HCT116 (cell line): ENCODE measurements at regions not wholly inside any gene's neighbourhood (a gene's known extent, or its start where the extent isn't known, plus 50 kb on each side); places are given as distances from the start of the nearest gene placed in this dataset.

Source experiments
- ATAC-seq: fragments of 200-7000 bp; cut with Tn5 transposase; 2 replicates; pipeline ENCODE4 v1.9.1; 2020; ENCODE audit warnings: mild to moderate bottlenecking, moderate library complexity
- BruUV-seq: library from RNA; stranded (reverse); fragments of 400-500 nt; replicated peaks from 2 replicates; lab custom pipeline; 2021; lab: Mats Ljungman, UMichigan
- CTCF ChIA-PET: fragments of 300-600 bp; sonication (Branson Sonifier 250); formaldehyde crosslinking; loops from one replicate; lab custom pipeline; 2021; ENCODE audit warnings: antibody characterized with exemption; lab: Charles Lee
- POLR2A ChIA-PET: fragments of 300-600, 350-600 bp; sonication (Branson Sonifier 250); formaldehyde crosslinking; loops from one replicate; lab custom pipeline; 2021; ENCODE audit warnings: antibody characterized with exemption; lab: Charles Lee
- RAD21 ChIA-PET, 2 experiments: fragments of 300-600 bp; sonication (Branson Sonifier 250); formaldehyde crosslinking; loops; one replicate each; lab custom pipeline; 2023; ENCODE audit warnings: low total read pairs in 2 of 2; ENCODE audit not compliant: uncharacterized antibody in 2 of 2, unreplicated experiment in 2 of 2, low non-redundant PET in 1 of 2; lab: Charles Lee
- DNase-seq: peaks from one replicate; pipeline ENCODE4 v3.0.0-alpha.2; 2010; ENCODE audit warnings: low read depth, low spot score
- H2AFZ ChIP-seq: fragments of 200-600 bp; shearing (Covaris generic), sonication (generic); 2 replicates; pipeline ENCODE4 v1.6.1; 2017; ENCODE audit warnings: low read depth, mixed run types, mixed read lengths, antibody characterized with exemption, low read length; ENCODE audit not compliant: poor library complexity, severe bottlenecking
- H3K27ac ChIP-seq: 2 replicates; pipeline ENCODE4 v1.5.1; 2012; ENCODE audit warnings: low read depth, low read length
- H3K27me3 ChIP-seq: fragments of 200-600 bp; sonication (generic); 2 replicates; pipeline ENCODE4 v1.6.1; 2016; ENCODE audit warnings: mixed run types, low read length, mixed read lengths; ENCODE audit not compliant: insufficient read depth
- H3K36me3 ChIP-seq, 2 experiments: fragments of 200-500 bp in 1 of 2; fragments of 200-600 bp in 1 of 2; sonication (Bioruptor generic) in 1 of 2; sonication (generic) in 1 of 2; 2 replicates each; pipeline versions ENCODE4 v1.5.1 to v1.6.1; 2014 to 2016; ENCODE audit warnings: low read length in 2 of 2, inconsistent platforms in 1 of 2, mixed read lengths in 1 of 2, mixed run types in 1 of 2; ENCODE audit not compliant: insufficient read depth in 2 of 2, control insufficient read depth in 1 of 2
- H3K4me1 ChIP-seq, 2 experiments: fragments of 200-600 bp in 1 of 2; sonication (generic) in 1 of 2; 2 replicates each; pipeline versions ENCODE4 v1.5.1 to v1.6.1; 2012 to 2017; ENCODE audit warnings: low read length in 2 of 2, inconsistent platforms in 1 of 2, mild to moderate bottlenecking in 1 of 2, mixed read lengths in 1 of 2, mixed run types in 1 of 2, moderate library complexity in 1 of 2; ENCODE audit not compliant: insufficient read depth in 2 of 2, control insufficient read depth in 1 of 2
- H3K4me2 ChIP-seq: fragments of 200-600 bp; sonication (generic); 2 replicates; pipeline ENCODE4 v1.6.1; 2017; ENCODE audit warnings: mixed run types, low read length, mixed read lengths
- H3K4me3 ChIP-seq, 2 experiments: fragments of 200-600 bp in 1 of 2; sonication (generic) in 1 of 2; replicated peaks in 1 of 2; 2 replicates each; pipeline ENCODE4 v1.5.1; 2011 to 2016; ENCODE audit warnings: low read length in 2 of 2, control low read depth in 1 of 2, low read depth in 1 of 2, mild to moderate bottlenecking in 1 of 2, mixed read lengths in 1 of 2, mixed run types in 1 of 2
- H3K79me2 ChIP-seq: fragments of 200-600 bp; sonication (generic); 2 replicates; pipeline ENCODE4 v1.6.1; 2017; ENCODE audit warnings: mild to moderate bottlenecking, mixed run types, low read length, moderate library complexity, mixed read lengths; ENCODE audit not compliant: insufficient read depth
- H3K9ac ChIP-seq: fragments of 200-600 bp; sonication (generic); 2 replicates; pipeline ENCODE4 v1.6.1; 2016; ENCODE audit warnings: low read length, mixed read lengths
- H3K9me2 ChIP-seq: fragments of 200-600 bp; sonication (generic), shearing (Covaris generic); 2 replicates; pipeline ENCODE4 v1.6.1; 2017; ENCODE audit warnings: mixed run types, mild to moderate bottlenecking, moderate library complexity; ENCODE audit not compliant: insufficient read depth
- H3K9me3 ChIP-seq, 2 experiments: fragments of 200-500 bp in 1 of 2; fragments of 200-600 bp in 1 of 2; sonication (Bioruptor generic) in 1 of 2; sonication (generic) in 1 of 2; 2 replicates each; pipeline ENCODE4 v1.6.1; 2014 to 2017; ENCODE audit warnings: low read length in 2 of 2, mixed read lengths in 2 of 2, inconsistent platforms in 1 of 2, low read depth in 1 of 2, mild to moderate bottlenecking in 1 of 2, mixed run types in 1 of 2, moderate library complexity in 1 of 2; ENCODE audit not compliant: control insufficient read depth in 1 of 2, insufficient read depth in 1 of 2
- H4K20me1 ChIP-seq: fragments of 200-600 bp; sonication (generic), shearing (Covaris generic); 2 replicates; pipeline ENCODE4 v1.6.1; 2017; ENCODE audit warnings: mixed run types, mild to moderate bottlenecking, moderate library complexity; ENCODE audit not compliant: insufficient read depth
- ATF3 ChIP-seq: IDR thresholded peaks from 2 replicates; pipeline ENCODE4 v1.6.1; 2012
- CEBPB ChIP-seq: IDR thresholded peaks from 2 replicates; pipeline ENCODE4 v1.6.1; 2012; ENCODE audit warnings: low read depth
- CTCF ChIP-seq, 3 experiments: fragments of 200-600 bp in 1 of 3; sonication (generic) in 1 of 3; IDR thresholded peaks in 2 of 3; conservative IDR thresholded peaks in 1 of 3; 2 replicates each; pipeline ENCODE4 v1.5.1; 2012 to 2017; ENCODE audit warnings: low read depth in 2 of 3, low read length in 2 of 3, antibody characterized with exemption in 1 of 3, borderline replicate concordance in 1 of 3, control low read depth in 1 of 3, mild to moderate bottlenecking in 1 of 3, mixed read lengths in 1 of 3, mixed run types in 1 of 3, moderate library complexity in 1 of 3; ENCODE audit not compliant: insufficient read depth in 1 of 3
- EGR1 ChIP-seq: IDR thresholded peaks from 2 replicates; pipeline ENCODE4 v1.6.1; 2012; ENCODE audit warnings: low read depth
- FOSL1 ChIP-seq: IDR thresholded peaks from 2 replicates; pipeline ENCODE4 v1.6.1; 2012; ENCODE audit warnings: low read depth
- POLR2AphosphoS5 ChIP-seq: IDR thresholded peaks from 2 replicates; pipeline ENCODE4 v1.6.1; 2011; ENCODE audit warnings: mild to moderate bottlenecking, low read depth, low read length, moderate library complexity
- SRF ChIP-seq: IDR thresholded peaks from 2 replicates; pipeline ENCODE4 v1.6.1; 2012; ENCODE audit warnings: low read depth
- TCF7L2 ChIP-seq: IDR thresholded peaks from 2 replicates; pipeline ENCODE4 v1.7.0; 2011; ENCODE audit warnings: borderline replicate concordance, inconsistent platforms; ENCODE audit not compliant: insufficient read depth, insufficient read length; ENCODE audit errors: extremely low read depth
- YY1 ChIP-seq: IDR thresholded peaks from 2 replicates; pipeline ENCODE4 v1.6.1; 2011; ENCODE audit warnings: low read length, low read depth, moderate library complexity, mild to moderate bottlenecking; ENCODE audit not compliant: insufficient replicate concordance; ENCODE audit errors: extremely low read depth
- ZBTB33 ChIP-seq: IDR thresholded peaks from 2 replicates; pipeline ENCODE4 v1.6.1; 2011; ENCODE audit warnings: mild to moderate bottlenecking, low read length, moderate library complexity; ENCODE audit not compliant: insufficient replicate concordance; ENCODE audit errors: extremely low read depth
- ZFX ChIP-seq: fragments of 450-650 bp; IDR thresholded peaks from 2 replicates; pipeline ENCODE4 v1.6.1; 2017
- ZNF274 ChIP-seq: fragments of 200-500 bp; sonication (Bioruptor generic); IDR thresholded peaks from 2 replicates; pipeline ENCODE4 v1.6.1; 2014; ENCODE audit warnings: mild to moderate bottlenecking, low read depth, low read length, inconsistent platforms
- intact Hi-C: fragments of 100-400 bp; cut with micrococcal nuclease; formaldehyde crosslinking; loops from 2 replicates; pipeline ENCODE4 v1.10.0; 2022

- Histone ChIP-seq H3K9me2 (no peaks in the 10 kb centered on the region), H3K36me3 (no peaks in the 10 kb centered on the region), H4K20me1 (no peaks in the 10 kb centered on the region), H3K27ac (no peak overlapping the region), H3K4me2 (no peak overlapping the region), H3K79me2 (no peaks in the 10 kb centered on the region), H3K9me3 (no peaks in the 10 kb centered on the region), H2AFZ (no peak overlapping the region), H3K4me1 (no peaks in the 10 kb centered on the region), H3K9ac (no peak overlapping the region), H3K4me3 (no peak overlapping the region), H3K27me3 (no peaks in the 10 kb centered on the region)
- ATAC-seq (no peak), DNase-seq (no peak)
- CTCF ChIA-PET = interaction anchor here (1.1 kb wide), 1 partner anchor 10 kb away, joined by 3 read pairs; no protein-coding TSS in a partner anchor
- BruUV-seq = no TSS peak
- POLR2A ChIA-PET = no interaction called here
- RAD21 ChIA-PET = no interaction called here
- TF ChIP-seq EGR1 (no peak), ZFX (no peak), FOSL1 (no peak), POLR2AphosphoS5 (no peak), CTCF (IDR thresholded peaks at IDR 0.05 in 2 of 3, conservative IDR thresholded peaks at IDR 0.05 in 1 of 3; ENCODE audit: borderline replicate concordance in 1 of 3, insufficient read depth in 1 of 3, low read depth in 2 of 3, low read length in 2 of 3) (no peak), ZNF274 (no peak), YY1 (no peak)
- intact Hi-C loops = no loop called here
Measured at GRCh38 chr2:215626063-215626462, 190.2 kb upstream of the FN1 start.

GRCh38 chr2:215625207-215625606 lies 189.3 kb upstream of the FN1 start:
- Histone ChIP-seq H3K9me3 (no peaks in the 10 kb centered on the region), H3K4me1 (peaks cover 4% of the 10 kb centered on the region in 2 experiments; a peak in 3 of 4 replicates), H3K4me2 (no peak overlapping the region), H3K27ac (no peak overlapping the region), H3K9me2 (no peaks in the 10 kb centered on the region), H3K79me2 (no peaks in the 10 kb centered on the region), H4K20me1 (no peaks in the 10 kb centered on the region), H3K36me3 (no peaks in the 10 kb centered on the region), H2AFZ (no peak overlapping the region), H3K9ac (no peak overlapping the region), H3K27me3 (no peaks in the 10 kb centered on the region), H3K4me3 (no peak overlapping the region)
- RAD21 ChIA-PET = no interaction called here
- ATAC-seq (no peak), DNase-seq (no peak)
- CTCF ChIA-PET = no interaction called here
- intact Hi-C loops = no loop called here
- TF ChIP-seq SRF (no peak), CTCF (IDR thresholded peaks at IDR 0.05 in 2 of 3, conservative IDR thresholded peaks at IDR 0.05 in 1 of 3; ENCODE audit: borderline replicate concordance in 1 of 3, insufficient read depth in 1 of 3, low read depth in 2 of 3, low read length in 2 of 3) (no peak), CEBPB (no peak), FOSL1 (no peak), POLR2AphosphoS5 (no peak), ZBTB33 (no peak), ATF3 (no peak), TCF7L2 (no peak)
- no TSS peak for BruUV-seq
- POLR2A ChIA-PET = no interaction called here
